ENCODE measurements at regions not wholly inside any gene's neighbourhood (a gene's known extent, or its start where the extent isn't known, plus 50 kb on each side); places are given as distances from the start of the nearest gene placed in this dataset.
"Not testable (repeated sequence)": the region's sequence is repeated elsewhere in the genome, so short reads cannot be mapped to it uniquely, and the experiment has no call there.

DNA sequence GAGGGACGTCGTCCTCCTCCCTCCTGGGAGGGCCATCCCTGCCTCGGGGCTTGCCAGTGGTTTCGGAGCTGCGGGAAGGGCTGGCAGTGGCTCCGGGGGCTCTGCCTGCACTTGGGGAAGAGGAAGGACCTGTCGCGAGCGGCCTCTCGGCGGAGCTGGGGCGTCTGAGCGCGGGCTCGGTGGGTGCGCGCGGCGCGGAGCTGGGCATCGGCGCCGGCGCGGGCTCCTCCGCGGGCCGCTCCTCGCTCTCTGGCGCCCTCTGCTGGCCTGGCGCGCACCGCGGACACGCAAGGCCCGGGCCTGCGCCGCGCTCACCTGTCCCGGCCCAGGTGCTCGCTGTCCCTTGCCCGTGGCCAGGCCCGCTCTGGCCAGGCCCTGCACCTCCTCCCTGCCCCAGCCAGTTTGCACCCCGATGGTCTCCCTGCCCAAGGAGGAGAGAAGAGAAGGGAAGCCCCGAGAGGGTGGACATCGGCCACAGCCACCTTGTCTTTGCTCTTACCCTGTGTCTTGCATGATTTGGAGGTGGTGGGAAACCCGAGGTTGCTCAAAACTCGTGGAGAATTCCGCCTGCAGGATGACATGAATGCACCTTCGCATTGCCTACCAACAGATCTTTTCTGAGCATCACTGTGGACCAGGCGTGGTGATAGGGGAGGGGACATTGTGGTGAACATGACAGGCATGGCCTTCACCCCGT lies 119.2 kb downstream of the OTOP1 start:
- H3K27ac Mint-ChIP-seq; H3K9me3 Mint-ChIP-seq; H3K36me3 Mint-ChIP-seq; H3K27ac ChIP-seq (ENCODE audit: low read length); H3K36me3 ChIP-seq (ENCODE audit: control insufficient read depth, insufficient read depth, low read length); H3K27me3 ChIP-seq (ENCODE audit: control insufficient read depth, insufficient read depth, low read length); H3K9me3 ChIP-seq (ENCODE audit: control insufficient read depth, insufficient read depth, low read length); H3K4me1 ChIP-seq (ENCODE audit: control insufficient read depth, insufficient read depth, low read length): not testable (repeated sequence)
- peaks cover 22 to 27% of the 10 kb centered on the region in 2 donors for H3K27me3 Mint-ChIP-seq (ENCODE audit: low read depth in 2 of 2)
- ATAC-seq (peak in 2 of 3 donors; percentile 57 to 69), DNase-seq (peak; percentile 75 to 83)
- peak overlapping the region; percentile 50 for H3K4me3 Mint-ChIP-seq
- H3K4me3 ChIP-seq (ENCODE audit: low read length) = peak overlapping the region; percentile 10
- H3K4me1 Mint-ChIP-seq = peaks cover 0 to 13% of the 10 kb centered on the region in 2 donors
- intact Hi-C loops (cut with micrococcal nuclease) = loop anchor here (10.0 kb wide), 1 partner anchor 123 kb away; no protein-coding TSS in a partner anchor
- TF ChIP-seq, protein P1, sequence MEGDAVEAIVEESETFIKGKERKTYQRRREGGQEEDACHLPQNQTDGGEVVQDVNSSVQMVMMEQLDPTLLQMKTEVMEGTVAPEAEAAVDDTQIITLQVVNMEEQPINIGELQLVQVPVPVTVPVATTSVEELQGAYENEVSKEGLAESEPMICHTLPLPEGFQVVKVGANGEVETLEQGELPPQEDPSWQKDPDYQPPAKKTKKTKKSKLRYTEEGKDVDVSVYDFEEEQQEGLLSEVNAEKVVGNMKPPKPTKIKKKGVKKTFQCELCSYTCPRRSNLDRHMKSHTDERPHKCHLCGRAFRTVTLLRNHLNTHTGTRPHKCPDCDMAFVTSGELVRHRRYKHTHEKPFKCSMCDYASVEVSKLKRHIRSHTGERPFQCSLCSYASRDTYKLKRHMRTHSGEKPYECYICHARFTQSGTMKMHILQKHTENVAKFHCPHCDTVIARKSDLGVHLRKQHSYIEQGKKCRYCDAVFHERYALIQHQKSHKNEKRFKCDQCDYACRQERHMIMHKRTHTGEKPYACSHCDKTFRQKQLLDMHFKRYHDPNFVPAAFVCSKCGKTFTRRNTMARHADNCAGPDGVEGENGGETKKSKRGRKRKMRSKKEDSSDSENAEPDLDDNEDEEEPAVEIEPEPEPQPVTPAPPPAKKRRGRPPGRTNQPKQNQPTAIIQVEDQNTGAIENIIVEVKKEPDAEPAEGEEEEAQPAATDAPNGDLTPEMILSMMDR (IDR thresholded peaks at IDR 0.05) = peak; percentile 70
- WGBS (ENCODE audit: insufficient coverage) = 13% methylated on average over 50 of the region's 52 CpGs

GRCh38 chr4:4115381-4115780 lies 111.3 kb downstream of the OTOP1 start:
- H3K4me1 Mint-ChIP-seq; H3K36me3 ChIP-seq (ENCODE audit: control insufficient read depth, insufficient read depth, low read length); H3K27me3 ChIP-seq (ENCODE audit: control insufficient read depth, insufficient read depth, low read length); ATAC-seq; H3K4me3 ChIP-seq (ENCODE audit: low read length); H3K36me3 Mint-ChIP-seq; H3K27ac Mint-ChIP-seq; H3K9me3 Mint-ChIP-seq; DNase-seq; H3K4me3 Mint-ChIP-seq; H3K9me3 ChIP-seq (ENCODE audit: control insufficient read depth, insufficient read depth, low read length); H3K27ac ChIP-seq (ENCODE audit: low read length); intact Hi-C loops (cut with micrococcal nuclease); H3K4me1 ChIP-seq (ENCODE audit: control insufficient read depth, insufficient read depth, low read length); H3K27me3 Mint-ChIP-seq (ENCODE audit: low read depth in 2 of 2): not testable (repeated sequence)
- 81% methylated on average over 10 of the region's 13 CpGs for WGBS (ENCODE audit: insufficient coverage)

GRCh38 chr4:4116901-4117300 lies 109.8 kb downstream of the OTOP1 start:
- H3K9me3 ChIP-seq (ENCODE audit: control insufficient read depth, insufficient read depth, low read length); H3K4me3 Mint-ChIP-seq; H3K4me1 ChIP-seq (ENCODE audit: control insufficient read depth, insufficient read depth, low read length); H3K4me1 Mint-ChIP-seq; H3K27me3 ChIP-seq (ENCODE audit: control insufficient read depth, insufficient read depth, low read length); H3K36me3 ChIP-seq (ENCODE audit: control insufficient read depth, insufficient read depth, low read length); H3K9me3 Mint-ChIP-seq; H3K4me3 ChIP-seq (ENCODE audit: low read length); H3K27me3 Mint-ChIP-seq (ENCODE audit: low read depth in 2 of 2); H3K27ac Mint-ChIP-seq; ATAC-seq; intact Hi-C loops (cut with micrococcal nuclease); H3K27ac ChIP-seq (ENCODE audit: low read length); H3K36me3 Mint-ChIP-seq: not testable (repeated sequence)
- no CpG with 5 or more reads among the region's 1 CpG for WGBS (ENCODE audit: insufficient coverage)
- peak in 1 of 2 donors; percentile 22 for DNase-seq

DNA sequence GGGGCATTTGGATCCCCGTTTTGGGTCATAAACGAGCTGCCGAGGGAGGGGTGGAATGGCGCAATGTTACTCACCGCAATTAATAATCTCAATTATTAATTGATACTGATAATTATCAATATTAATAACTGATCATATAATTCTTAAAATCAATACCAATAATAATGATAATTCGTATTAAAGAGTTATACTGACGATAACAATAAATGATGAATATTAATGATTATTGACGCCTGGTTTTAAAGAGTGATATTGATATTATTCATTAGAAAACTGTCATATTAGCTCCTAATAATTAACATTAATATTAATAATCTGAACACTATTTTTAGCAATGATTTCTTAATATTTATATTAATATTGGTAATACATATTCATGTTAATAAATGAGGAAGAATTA lies 92.4 kb downstream of the OTOP1 start:
- not testable (repeated sequence) for ATAC-seq; H3K27me3 Mint-ChIP-seq (ENCODE audit: low read depth in 2 of 2); H3K27ac Mint-ChIP-seq; H3K4me3 ChIP-seq (ENCODE audit: low read length); H3K9me3 Mint-ChIP-seq; H3K4me3 Mint-ChIP-seq; H3K4me1 Mint-ChIP-seq; H3K4me1 ChIP-seq (ENCODE audit: control insufficient read depth, insufficient read depth, low read length); H3K36me3 Mint-ChIP-seq; H3K27me3 ChIP-seq (ENCODE audit: control insufficient read depth, insufficient read depth, low read length); H3K9me3 ChIP-seq (ENCODE audit: control insufficient read depth, insufficient read depth, low read length); DNase-seq; H3K36me3 ChIP-seq (ENCODE audit: control insufficient read depth, insufficient read depth, low read length); H3K27ac ChIP-seq (ENCODE audit: low read length)
- intact Hi-C loops (cut with micrococcal nuclease) = loop anchor here (10.0 kb wide), 1 partner anchor 240 kb away; no protein-coding TSS in a partner anchor
- WGBS (ENCODE audit: insufficient coverage) = no CpG with 5 or more reads among the region's 8 CpGs

DNA sequence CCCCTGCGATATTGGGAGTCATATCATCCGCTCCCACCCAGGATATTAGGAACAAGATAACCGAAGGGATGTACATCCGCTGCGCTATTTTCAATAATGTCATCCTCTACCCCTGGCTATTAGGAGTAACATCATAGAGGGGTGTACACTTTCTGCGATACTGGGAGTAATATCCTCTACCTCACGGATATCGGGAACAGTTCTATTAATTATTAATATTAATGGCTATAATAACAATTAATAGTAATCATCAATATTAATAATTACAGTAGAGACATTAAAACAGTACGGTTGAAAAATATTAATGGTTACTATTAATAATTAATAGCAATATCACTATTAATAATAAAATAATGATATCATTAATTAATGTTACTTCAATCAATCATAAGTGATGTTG lies 90.1 kb downstream of the OTOP1 start:
- H3K27ac Mint-ChIP-seq; H3K27me3 Mint-ChIP-seq (ENCODE audit: low read depth in 2 of 2); H3K4me3 Mint-ChIP-seq; H3K9me3 Mint-ChIP-seq; H3K27me3 ChIP-seq (ENCODE audit: control insufficient read depth, insufficient read depth, low read length); H3K4me1 ChIP-seq (ENCODE audit: control insufficient read depth, insufficient read depth, low read length); H3K27ac ChIP-seq (ENCODE audit: low read length); H3K4me1 Mint-ChIP-seq; H3K4me3 ChIP-seq (ENCODE audit: low read length); H3K9me3 ChIP-seq (ENCODE audit: control insufficient read depth, insufficient read depth, low read length); DNase-seq; H3K36me3 ChIP-seq (ENCODE audit: control insufficient read depth, insufficient read depth, low read length); ATAC-seq; H3K36me3 Mint-ChIP-seq: not testable (repeated sequence)
- intact Hi-C loops (cut with micrococcal nuclease) = loop anchor here (10.0 kb wide), 1 partner anchor 242 kb away; no protein-coding TSS in a partner anchor
- WGBS (ENCODE audit: insufficient coverage) = no CpG with 5 or more reads among the region's 9 CpGs
